ENCODE measurements at regions not wholly inside any gene's neighbourhood (a gene's known extent, or its start where the extent isn't known, plus 50 kb on each side); places are given as distances from the start of the nearest gene placed in this dataset.
A peak's percentile ranks its signal among the peaks of the same experiment; 100 is the strongest.

GRCh38 chr1:234735476-234735875 lies 125.5 kb upstream of the IRF2BP2 start:
- no peak overlapping the region for H3K4me3 ChIP-seq
- no peaks in the 10 kb centered on the region for H3K27me3 ChIP-seq
- H3K9me3 ChIP-seq: no peaks in the 10 kb centered on the region
- no peaks in the 10 kb centered on the region for H3K36me3 ChIP-seq
- no peak for DNase-seq

DNA sequence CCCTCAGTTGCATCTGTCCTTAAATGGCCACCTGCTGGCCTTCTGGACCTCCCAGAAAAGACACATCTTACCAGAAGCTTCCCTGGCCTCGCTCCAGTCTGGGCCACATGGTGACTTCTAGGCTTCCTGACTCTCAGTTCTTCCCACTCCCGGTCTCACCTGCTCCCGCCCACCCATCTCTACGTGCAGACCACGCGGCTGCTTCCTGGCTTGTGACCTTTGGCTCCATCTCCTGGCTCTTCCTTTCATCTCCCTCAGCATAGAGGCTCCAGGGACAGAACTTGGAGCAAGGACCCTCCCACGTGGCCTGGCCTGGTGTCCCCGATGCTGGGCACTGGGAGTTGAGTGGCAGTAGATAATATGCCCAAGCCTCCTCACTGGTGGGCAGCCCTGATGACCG lies 124.9 kb upstream of the IRF2BP2 start:
- DNase-seq: no peak
- H3K9me3 ChIP-seq: no peaks in the 10 kb centered on the region
- no peaks in the 10 kb centered on the region for H3K36me3 ChIP-seq
- H3K4me3 ChIP-seq: no peak overlapping the region
- H3K27me3 ChIP-seq: no peaks in the 10 kb centered on the region

DNA sequence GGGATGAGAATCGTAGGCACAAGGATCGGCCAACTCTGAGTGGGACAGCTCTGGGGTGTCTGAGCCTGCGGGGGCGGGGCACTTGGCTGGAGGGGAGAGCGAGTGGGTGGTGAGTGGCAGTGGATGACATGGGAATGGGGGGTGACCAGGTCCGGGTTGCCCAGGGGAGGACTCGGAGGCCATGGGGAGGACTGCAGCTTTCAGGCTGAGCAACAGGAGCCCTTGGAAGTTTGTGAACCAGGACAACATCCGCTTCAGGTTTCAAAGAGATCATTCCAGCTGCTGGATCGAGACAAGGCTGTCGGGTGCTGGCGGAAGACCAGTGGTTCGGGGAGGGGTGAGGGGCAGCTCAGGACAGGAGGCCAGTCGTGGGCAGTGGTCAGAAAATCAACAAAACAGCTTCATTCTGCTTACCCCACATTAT lies 124.4 kb upstream of the IRF2BP2 start:
- Histone ChIP-seq H3K4me3 (no peak overlapping the region), H3K27me3 (no peaks in the 10 kb centered on the region), H3K9me3 (no peaks in the 10 kb centered on the region), H3K36me3 (no peaks in the 10 kb centered on the region)
- DNase-seq: no peak

GRCh38 chr1:234733427-234733826 lies 123.4 kb upstream of the IRF2BP2 start:
- Histone ChIP-seq H3K9me3 (no peaks in the 10 kb centered on the region), H3K36me3 (no peaks in the 10 kb centered on the region), H3K4me3 (no peak overlapping the region), H3K27me3 (no peaks in the 10 kb centered on the region)
- no peak for DNase-seq

GRCh38 chr1:234732671-234733390 lies 122.9 kb upstream of the IRF2BP2 start:
- no peaks in the 10 kb centered on the region for H3K27me3 ChIP-seq
- no peak overlapping the region for H3K4me3 ChIP-seq
- H3K36me3 ChIP-seq: no peaks in the 10 kb centered on the region
- no peak for DNase-seq
- no peaks in the 10 kb centered on the region for H3K9me3 ChIP-seq

DNA sequence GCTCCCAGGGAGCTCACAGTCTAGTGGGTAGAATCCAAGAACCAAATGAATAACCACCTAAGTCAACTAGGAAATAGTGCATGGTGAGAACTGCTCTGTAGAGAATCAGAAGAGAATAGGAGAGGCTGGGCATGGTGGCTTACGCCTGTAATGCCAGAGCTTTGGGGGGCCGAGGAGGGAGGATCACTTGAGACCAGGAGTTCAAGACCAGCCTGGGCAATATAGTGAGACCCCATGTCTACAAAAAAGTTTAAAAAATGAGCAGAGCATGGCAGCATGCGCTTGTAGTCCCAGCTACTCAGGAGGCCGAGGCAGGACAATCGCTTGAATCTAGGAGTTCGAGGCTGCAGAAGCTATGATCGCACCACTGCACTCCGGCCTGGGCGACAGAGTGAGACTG lies 122.3 kb upstream of the IRF2BP2 start:
- Histone ChIP-seq H3K27me3 (no peaks in the 10 kb centered on the region), H3K9me3 (no peaks in the 10 kb centered on the region), H3K36me3 (no peaks in the 10 kb centered on the region), H3K4me3 (no peak overlapping the region)
- no peak for DNase-seq

DNA sequence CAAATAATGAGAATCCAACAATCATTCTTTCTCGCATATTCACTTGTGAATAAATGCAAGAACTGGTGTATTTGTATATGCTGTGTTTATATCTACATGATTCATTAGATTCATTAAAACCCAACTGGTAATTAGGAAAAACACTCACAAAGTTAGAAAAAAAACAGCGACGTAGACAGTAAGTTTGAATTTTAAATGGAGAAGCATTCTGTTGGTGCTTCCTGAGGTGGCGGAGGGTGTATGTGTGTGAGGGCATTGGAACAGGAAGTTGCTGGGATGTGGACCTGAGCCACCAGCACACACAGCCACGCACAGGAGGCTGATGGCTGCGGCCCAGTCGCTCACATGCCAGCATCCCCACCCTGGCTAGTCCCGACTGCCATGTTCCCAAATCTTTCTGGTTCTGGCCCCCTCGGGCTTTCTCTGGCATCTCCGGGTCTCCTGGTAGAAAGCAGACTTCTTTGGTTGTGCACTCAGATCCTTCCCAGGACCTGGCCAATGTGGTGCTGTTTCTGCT lies 121.6 kb upstream of the IRF2BP2 start:
- Histone ChIP-seq H3K27me3 (no peaks in the 10 kb centered on the region), H3K9me3 (no peaks in the 10 kb centered on the region), H3K4me3 (no peak overlapping the region), H3K36me3 (no peaks in the 10 kb centered on the region)
- peak; percentile 62 for DNase-seq

- DNase-seq: peak; percentile 67
- Histone ChIP-seq H3K36me3 (no peaks in the 10 kb centered on the region), H3K9me3 (no peaks in the 10 kb centered on the region), H3K4me3 (no peak overlapping the region), H3K27me3 (no peaks in the 10 kb centered on the region)
These were observed 121.0 kb upstream of the IRF2BP2 start for GRCh38 chr1:234730770-234731568.

DNA sequence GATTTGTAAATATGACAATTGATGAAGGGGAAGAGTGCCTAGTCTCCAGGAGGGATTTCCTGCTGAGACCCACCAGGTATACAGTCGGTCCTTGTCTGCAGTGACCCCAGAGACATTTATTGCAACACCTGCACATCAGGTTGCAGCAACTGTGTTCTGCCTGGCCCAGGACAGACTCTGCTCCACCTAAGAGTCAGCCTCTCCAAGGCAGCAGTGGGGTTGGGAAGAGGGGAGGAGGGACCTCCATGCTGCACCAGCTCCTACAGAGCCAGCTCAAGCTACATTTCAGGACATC lies 120.4 kb upstream of the IRF2BP2 start:
- Histone ChIP-seq H3K27me3 (no peaks in the 10 kb centered on the region), H3K9me3 (no peaks in the 10 kb centered on the region), H3K4me3 (no peak overlapping the region), H3K36me3 (no peaks in the 10 kb centered on the region)
- no peak for DNase-seq

DNA sequence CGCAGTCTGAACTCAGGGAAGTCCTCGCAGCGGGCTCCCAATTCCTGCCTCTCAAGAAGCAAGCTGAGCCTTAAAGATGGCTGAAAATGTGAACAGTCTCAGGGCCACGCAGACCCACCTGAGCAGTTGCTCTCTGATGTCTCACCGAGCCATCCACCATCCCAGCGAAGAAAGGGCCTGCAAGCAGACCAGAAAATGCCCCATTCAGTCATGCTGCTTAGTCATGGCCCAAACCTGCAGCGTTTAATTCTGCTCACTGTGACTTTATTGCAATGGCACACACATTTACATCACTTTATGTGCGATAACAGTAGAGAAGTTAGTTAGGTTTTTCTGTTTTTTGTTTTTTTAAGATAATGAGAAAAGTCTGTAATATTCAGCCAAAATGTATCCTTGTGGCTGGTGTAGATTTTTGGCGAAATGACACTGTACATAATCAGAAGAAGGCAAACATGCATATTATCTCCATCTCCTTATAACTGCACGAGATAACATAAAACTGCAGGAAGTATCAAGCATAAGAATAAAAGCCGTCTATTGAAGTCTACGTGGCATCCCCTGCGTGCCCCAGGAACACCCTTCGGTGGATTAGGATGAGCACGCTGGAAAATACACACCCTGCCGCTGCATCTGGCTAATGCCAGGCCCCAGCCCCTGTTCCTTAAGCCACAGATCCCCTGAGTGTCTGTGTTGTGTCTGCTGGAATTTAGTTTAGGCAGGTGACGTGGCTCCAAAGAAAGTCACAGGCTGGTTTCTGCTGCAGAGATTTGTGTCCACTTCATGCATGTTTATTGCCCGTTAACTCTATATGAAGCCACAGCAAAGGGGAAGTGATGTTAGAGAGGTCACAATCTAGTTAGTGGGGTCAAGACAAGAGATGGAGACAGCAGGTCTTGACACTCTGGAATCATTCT lies 119.8 kb upstream of the IRF2BP2 start:
- H3K27me3 ChIP-seq: no peaks in the 10 kb centered on the region
- H3K9me3 ChIP-seq: no peaks in the 10 kb centered on the region
- H3K4me3 ChIP-seq: no peak overlapping the region
- H3K36me3 ChIP-seq: no peaks in the 10 kb centered on the region
- DNase-seq: no peak

GRCh38 chr1:234728740-234729139 lies 118.8 kb upstream of the IRF2BP2 start:
- Histone ChIP-seq H3K36me3 (no peaks in the 10 kb centered on the region), H3K4me3 (no peak overlapping the region), H3K9me3 (no peaks in the 10 kb centered on the region), H3K27me3 (no peaks in the 10 kb centered on the region)
- no peak for DNase-seq

- H3K36me3 ChIP-seq: no peaks in the 10 kb centered on the region
- H3K27me3 ChIP-seq: no peaks in the 10 kb centered on the region
- H3K4me3 ChIP-seq: no peak overlapping the region
- no peaks in the 10 kb centered on the region for H3K9me3 ChIP-seq
- no peak for DNase-seq
These were observed 117.3 kb upstream of the IRF2BP2 start for GRCh38 chr1:234727018-234727940.

DNA sequence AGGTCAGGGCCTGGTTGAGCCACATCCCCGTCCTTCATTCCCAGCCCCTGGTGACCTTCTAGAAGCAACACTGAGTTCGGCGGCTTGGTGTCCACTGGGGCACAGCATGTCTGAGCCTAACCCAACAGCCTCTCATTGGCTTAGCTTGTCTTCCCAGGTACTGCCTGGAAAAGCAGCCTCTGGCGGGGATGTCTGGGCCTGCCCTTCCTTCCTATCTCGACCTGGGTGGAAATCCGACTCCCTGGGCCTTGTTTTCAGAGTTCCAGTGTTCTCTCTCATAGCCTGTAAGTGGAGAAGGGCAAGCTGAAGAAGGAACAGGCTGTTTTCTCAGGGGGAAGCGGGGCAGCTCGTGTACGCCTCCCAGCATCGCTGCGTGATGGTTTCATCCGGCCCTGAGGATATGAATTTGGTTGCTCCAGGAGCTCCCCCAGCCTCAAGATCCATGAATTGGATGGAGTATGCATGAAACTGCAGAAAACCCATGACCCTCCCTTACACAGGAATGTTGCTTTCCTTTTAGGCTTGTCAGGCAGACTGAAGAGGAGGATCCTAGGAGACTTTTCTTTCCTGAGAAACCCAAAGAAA lies 116.5 kb upstream of the IRF2BP2 start:
- no peak overlapping the region for H3K4me3 ChIP-seq
- H3K36me3 ChIP-seq: no peaks in the 10 kb centered on the region
- H3K9me3 ChIP-seq: no peaks in the 10 kb centered on the region
- no peak for DNase-seq
- H3K27me3 ChIP-seq: no peaks in the 10 kb centered on the region

DNA sequence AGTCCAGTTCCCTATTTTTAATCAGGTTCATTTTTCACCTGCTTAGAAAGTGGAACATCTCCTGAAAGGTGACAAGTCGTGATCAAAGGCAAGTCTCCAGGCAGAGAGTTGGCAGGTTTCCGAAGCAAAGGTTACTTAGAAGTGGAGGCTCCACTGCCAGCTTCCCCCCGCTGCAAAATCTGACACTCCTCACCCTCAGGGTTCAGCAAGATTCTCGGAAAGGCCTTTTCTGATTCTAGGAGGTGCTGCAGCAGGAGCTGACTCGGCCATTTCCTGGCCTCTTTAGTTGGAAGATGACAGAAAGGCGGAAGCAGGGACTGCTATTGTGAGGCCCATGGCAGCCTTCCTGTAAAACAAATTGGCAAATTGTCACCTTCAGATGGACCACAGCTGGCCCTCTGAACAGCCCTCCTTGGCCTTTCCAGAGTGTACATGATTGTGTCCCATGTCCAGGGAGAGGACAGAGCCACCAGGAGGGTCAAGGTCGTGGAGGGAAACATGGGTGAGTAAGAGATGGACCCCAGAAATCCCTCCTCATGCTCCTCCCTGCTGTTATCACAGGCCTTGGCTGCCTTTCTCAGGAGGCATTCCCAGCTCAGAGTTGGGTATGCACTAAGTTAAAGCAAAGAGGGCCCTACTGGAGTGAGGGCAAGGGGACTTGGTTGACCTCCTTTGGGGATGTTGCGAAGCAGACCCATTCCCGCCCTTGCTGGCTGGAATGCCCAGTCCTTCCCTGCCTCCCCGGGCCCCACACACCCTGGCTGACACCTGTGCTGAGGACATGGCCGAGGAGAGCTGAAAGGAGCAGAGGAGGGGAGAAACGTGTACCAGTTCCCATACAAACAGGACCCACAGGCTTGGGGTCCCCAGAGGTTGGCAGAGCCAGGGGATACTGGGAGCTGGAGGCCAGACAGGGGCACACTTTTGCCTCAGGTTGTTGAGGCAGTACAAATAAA lies 115.5 kb upstream of the IRF2BP2 start:
- H3K4me3 ChIP-seq: no peak overlapping the region

More for the DNA sequence above, 115.5 kb upstream of the IRF2BP2 start:
- DNase-seq: no peak
- Histone ChIP-seq H3K36me3 (no peaks in the 10 kb centered on the region), H3K9me3 (no peaks in the 10 kb centered on the region), H3K27me3 (no peaks in the 10 kb centered on the region)

All from MG63 (cell line).